ENCODE measurements at regions not wholly inside any gene's neighbourhood (a gene's known extent, or its start where the extent isn't known, plus 50 kb on each side); places are given as distances from the start of the nearest gene placed in this dataset.

- CTCF ChIA-PET: interaction anchor here (1.2 to 5.4 kb wide), 3 partner anchors 14 to 160 kb away, joined by 3 to 48 read pairs (median 3); no protein-coding TSS in a partner anchor
Observed at GRCh38 chr14:34338056-34338455, 124.0 kb downstream of the SPTSSA start.

GRCh38 chr14:34336501-34336900 lies 125.5 kb downstream of the SPTSSA start:
- TF ChIP-seq, protein P1, sequence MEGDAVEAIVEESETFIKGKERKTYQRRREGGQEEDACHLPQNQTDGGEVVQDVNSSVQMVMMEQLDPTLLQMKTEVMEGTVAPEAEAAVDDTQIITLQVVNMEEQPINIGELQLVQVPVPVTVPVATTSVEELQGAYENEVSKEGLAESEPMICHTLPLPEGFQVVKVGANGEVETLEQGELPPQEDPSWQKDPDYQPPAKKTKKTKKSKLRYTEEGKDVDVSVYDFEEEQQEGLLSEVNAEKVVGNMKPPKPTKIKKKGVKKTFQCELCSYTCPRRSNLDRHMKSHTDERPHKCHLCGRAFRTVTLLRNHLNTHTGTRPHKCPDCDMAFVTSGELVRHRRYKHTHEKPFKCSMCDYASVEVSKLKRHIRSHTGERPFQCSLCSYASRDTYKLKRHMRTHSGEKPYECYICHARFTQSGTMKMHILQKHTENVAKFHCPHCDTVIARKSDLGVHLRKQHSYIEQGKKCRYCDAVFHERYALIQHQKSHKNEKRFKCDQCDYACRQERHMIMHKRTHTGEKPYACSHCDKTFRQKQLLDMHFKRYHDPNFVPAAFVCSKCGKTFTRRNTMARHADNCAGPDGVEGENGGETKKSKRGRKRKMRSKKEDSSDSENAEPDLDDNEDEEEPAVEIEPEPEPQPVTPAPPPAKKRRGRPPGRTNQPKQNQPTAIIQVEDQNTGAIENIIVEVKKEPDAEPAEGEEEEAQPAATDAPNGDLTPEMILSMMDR (IDR thresholded peaks at IDR 0.05; ENCODE audit: control extremely low read depth, extremely low read depth, low read depth, missing control alignments): no peak
- ChIA-PET POLR2A (no interaction called here), CTCF (interaction anchor here (1.3 to 5.4 kb wide), 2 partner anchors 13 to 24 kb away, joined by 3 to 48 read pairs; no protein-coding TSS in a partner anchor)
- DNase-seq (ENCODE audit: extremely low spot score): no peak

More at GRCh38 chr14:34338056-34338455, 124.0 kb downstream of the SPTSSA start:
- no peak for DNase-seq (ENCODE audit: extremely low spot score)
- POLR2A ChIA-PET: interaction anchor here (0.6 kb wide), 1 partner anchor 149 kb away, joined by 6 read pairs; no protein-coding TSS in a partner anchor
- TF ChIP-seq, protein P1 (IDR thresholded peaks at IDR 0.05; ENCODE audit: control extremely low read depth, extremely low read depth, low read depth, missing control alignments): no peak

GRCh38 chr14:34335968-34336367 lies 126.1 kb downstream of the SPTSSA start:
- TF ChIP-seq, protein P1 (IDR thresholded peaks at IDR 0.05; ENCODE audit: control extremely low read depth, extremely low read depth, low read depth, missing control alignments): no peak
- DNase-seq (ENCODE audit: extremely low spot score): no peak
- ChIA-PET POLR2A (no interaction called here), CTCF (interaction anchor here (5.4 kb wide), 1 partner anchor 12 kb away, joined by 48 read pairs; no protein-coding TSS in a partner anchor)

DNA sequence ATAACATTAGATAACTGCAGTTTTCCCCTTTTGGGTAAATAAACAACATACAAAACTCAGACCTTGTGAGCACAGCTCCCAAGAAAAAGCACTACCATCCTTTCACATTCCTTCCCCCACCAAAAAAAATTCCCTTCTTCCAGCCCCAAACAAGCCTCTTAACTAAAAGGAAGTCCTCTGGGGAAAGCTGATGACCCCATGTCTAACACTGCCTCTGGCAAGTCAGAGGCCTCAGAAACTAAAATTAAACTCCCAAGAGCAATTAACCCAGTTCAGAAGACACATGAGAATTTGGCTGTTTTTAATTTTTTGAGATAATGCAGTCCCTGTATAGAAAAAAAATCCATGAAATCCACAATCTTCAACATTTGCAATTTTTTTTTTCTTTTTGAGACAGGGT lies 127.7 kb downstream of the SPTSSA start:
- CTCF ChIA-PET: interaction anchor here (1.4 to 5.4 kb wide), 2 partner anchors 10 to 27 kb away, joined by 4 to 48 read pairs; no protein-coding TSS in a partner anchor
- no peak for DNase-seq (ENCODE audit: extremely low spot score)
- TF ChIP-seq, protein P1 (IDR thresholded peaks at IDR 0.05; ENCODE audit: control extremely low read depth, extremely low read depth, low read depth, missing control alignments): no peak
- POLR2A ChIA-PET: no interaction called here

DNA sequence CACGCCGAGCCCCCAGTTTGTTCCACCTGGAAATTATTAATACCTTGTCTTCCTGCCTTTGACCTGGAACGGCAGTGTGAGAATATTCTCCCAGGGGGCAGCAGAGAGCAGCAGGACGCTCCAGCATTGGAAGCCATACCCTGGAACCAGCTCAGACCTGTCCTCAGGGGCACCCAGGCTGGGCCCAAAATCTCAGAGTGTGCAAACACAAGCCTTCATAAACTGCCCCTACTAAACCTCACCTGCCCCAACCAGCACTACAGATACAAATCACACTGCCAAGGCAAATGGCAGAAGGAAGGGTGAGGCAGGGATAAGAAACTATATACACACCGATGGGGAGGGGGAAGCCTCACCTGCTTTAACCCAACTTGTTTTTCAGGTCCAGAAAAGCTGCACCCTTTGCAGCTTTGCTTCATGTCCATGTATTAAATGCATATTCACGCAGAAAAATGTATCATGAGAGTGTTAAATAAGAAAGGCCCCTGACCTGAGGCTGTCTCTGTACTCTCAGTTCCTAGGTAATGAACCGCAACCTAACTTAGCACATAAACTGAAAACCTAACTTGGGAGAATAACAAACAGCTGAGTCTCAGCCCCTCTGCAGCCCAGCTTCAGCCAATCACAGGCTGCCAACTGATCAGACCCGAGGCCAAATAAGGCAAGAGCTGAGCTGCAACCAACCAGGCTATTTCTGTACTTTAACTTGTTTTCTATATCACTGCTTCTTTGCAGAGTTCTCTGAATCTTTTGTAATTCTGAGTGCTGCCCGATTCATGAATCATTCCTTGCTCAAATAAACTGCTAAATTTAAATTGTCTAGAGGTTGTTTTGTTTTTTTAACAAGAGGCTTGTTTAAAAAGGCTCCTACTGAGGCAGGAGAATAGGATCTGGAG lies 130.1 kb downstream of the SPTSSA start:
- DNase-seq (ENCODE audit: extremely low spot score): peak; percentile 52
- ChIA-PET CTCF (interaction anchor here (0.6 to 2.6 kb wide), 30 partner anchors 9 to 1758 kb away, joined by 3 to 30 read pairs (median 4); no protein-coding TSS in a partner anchor), POLR2A (interaction anchor here (0.7 kb wide), 1 partner anchor 12 kb away, joined by 3 read pairs; no protein-coding TSS in a partner anchor)
- TF ChIP-seq, protein P1 (IDR thresholded peaks at IDR 0.05; ENCODE audit: control extremely low read depth, extremely low read depth, low read depth, missing control alignments): peak; percentile 81

DNA sequence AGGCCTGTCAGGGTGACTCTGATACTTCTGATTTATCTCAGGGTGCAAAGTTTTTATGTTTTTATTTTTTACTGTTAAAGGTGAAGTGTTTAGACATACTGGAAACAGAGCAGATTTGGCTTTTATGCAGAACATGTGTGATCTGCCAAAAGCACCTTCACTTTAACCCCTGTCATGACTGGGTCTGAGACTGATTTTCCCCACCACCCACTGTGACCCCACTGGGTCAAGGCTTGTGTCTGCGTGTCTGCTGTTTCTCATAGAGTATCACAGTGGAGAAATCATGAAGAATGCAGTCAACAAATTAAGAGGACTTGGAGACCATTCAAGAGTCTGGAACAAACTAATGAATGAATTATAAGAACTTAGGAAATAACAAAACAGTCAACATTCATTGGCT lies 131.2 kb downstream of the SPTSSA start:
- TF ChIP-seq, protein P1 (IDR thresholded peaks at IDR 0.05; ENCODE audit: control extremely low read depth, extremely low read depth, low read depth, missing control alignments): no peak
- CTCF ChIA-PET: interaction anchor here (0.9 to 2.6 kb wide), 14 partner anchors 8 to 1757 kb away, joined by 3 to 30 read pairs (median 6); no protein-coding TSS in a partner anchor
- DNase-seq (ENCODE audit: extremely low spot score): no peak
- POLR2A ChIA-PET: no interaction called here
